HCT116 (cell line): ENCODE measurements at regions not wholly inside any gene's neighbourhood (a gene's known extent, or its start where the extent isn't known, plus 50 kb on each side); places are given as distances from the start of the nearest gene placed in this dataset.

Source experiments
- ATAC-seq: fragments of 200-7000 bp; cut with Tn5 transposase; 2 replicates; pipeline ENCODE4 v1.9.1; 2020; ENCODE audit warnings: mild to moderate bottlenecking, moderate library complexity
- BruUV-seq: library from RNA; stranded (reverse); fragments of 400-500 nt; replicated peaks from 2 replicates; lab custom pipeline; 2021; lab: Mats Ljungman, UMichigan
- CTCF ChIA-PET: fragments of 300-600 bp; sonication (Branson Sonifier 250); formaldehyde crosslinking; loops from one replicate; lab custom pipeline; 2021; ENCODE audit warnings: antibody characterized with exemption; lab: Charles Lee
- POLR2A ChIA-PET: fragments of 300-600, 350-600 bp; sonication (Branson Sonifier 250); formaldehyde crosslinking; loops from one replicate; lab custom pipeline; 2021; ENCODE audit warnings: antibody characterized with exemption; lab: Charles Lee
- RAD21 ChIA-PET, 2 experiments: fragments of 300-600 bp; sonication (Branson Sonifier 250); formaldehyde crosslinking; loops; one replicate each; lab custom pipeline; 2023; ENCODE audit warnings: low total read pairs in 2 of 2; ENCODE audit not compliant: uncharacterized antibody in 2 of 2, unreplicated experiment in 2 of 2, low non-redundant PET in 1 of 2; lab: Charles Lee
- DNase-seq: peaks from one replicate; pipeline ENCODE4 v3.0.0-alpha.2; 2010; ENCODE audit warnings: low read depth, low spot score
- H2AFZ ChIP-seq: fragments of 200-600 bp; shearing (Covaris generic), sonication (generic); 2 replicates; pipeline ENCODE4 v1.6.1; 2017; ENCODE audit warnings: low read depth, mixed run types, mixed read lengths, antibody characterized with exemption, low read length; ENCODE audit not compliant: poor library complexity, severe bottlenecking
- H3K27ac ChIP-seq: 2 replicates; pipeline ENCODE4 v1.5.1; 2012; ENCODE audit warnings: low read depth, low read length
- H3K27me3 ChIP-seq: fragments of 200-600 bp; sonication (generic); 2 replicates; pipeline ENCODE4 v1.6.1; 2016; ENCODE audit warnings: mixed run types, low read length, mixed read lengths; ENCODE audit not compliant: insufficient read depth
- H3K36me3 ChIP-seq, 2 experiments: fragments of 200-500 bp in 1 of 2; fragments of 200-600 bp in 1 of 2; sonication (Bioruptor generic) in 1 of 2; sonication (generic) in 1 of 2; 2 replicates each; pipeline versions ENCODE4 v1.5.1 to v1.6.1; 2014 to 2016; ENCODE audit warnings: low read length in 2 of 2, inconsistent platforms in 1 of 2, mixed read lengths in 1 of 2, mixed run types in 1 of 2; ENCODE audit not compliant: insufficient read depth in 2 of 2, control insufficient read depth in 1 of 2
- H3K4me1 ChIP-seq, 2 experiments: fragments of 200-600 bp in 1 of 2; sonication (generic) in 1 of 2; 2 replicates each; pipeline versions ENCODE4 v1.5.1 to v1.6.1; 2012 to 2017; ENCODE audit warnings: low read length in 2 of 2, inconsistent platforms in 1 of 2, mild to moderate bottlenecking in 1 of 2, mixed read lengths in 1 of 2, mixed run types in 1 of 2, moderate library complexity in 1 of 2; ENCODE audit not compliant: insufficient read depth in 2 of 2, control insufficient read depth in 1 of 2
- H3K4me2 ChIP-seq: fragments of 200-600 bp; sonication (generic); 2 replicates; pipeline ENCODE4 v1.6.1; 2017; ENCODE audit warnings: mixed run types, low read length, mixed read lengths
- H3K4me3 ChIP-seq, 2 experiments: fragments of 200-600 bp in 1 of 2; sonication (generic) in 1 of 2; replicated peaks in 1 of 2; 2 replicates each; pipeline ENCODE4 v1.5.1; 2011 to 2016; ENCODE audit warnings: low read length in 2 of 2, control low read depth in 1 of 2, low read depth in 1 of 2, mild to moderate bottlenecking in 1 of 2, mixed read lengths in 1 of 2, mixed run types in 1 of 2
- H3K79me2 ChIP-seq: fragments of 200-600 bp; sonication (generic); 2 replicates; pipeline ENCODE4 v1.6.1; 2017; ENCODE audit warnings: mild to moderate bottlenecking, mixed run types, low read length, moderate library complexity, mixed read lengths; ENCODE audit not compliant: insufficient read depth
- H3K9ac ChIP-seq: fragments of 200-600 bp; sonication (generic); 2 replicates; pipeline ENCODE4 v1.6.1; 2016; ENCODE audit warnings: low read length, mixed read lengths
- H3K9me2 ChIP-seq: fragments of 200-600 bp; sonication (generic), shearing (Covaris generic); 2 replicates; pipeline ENCODE4 v1.6.1; 2017; ENCODE audit warnings: mixed run types, mild to moderate bottlenecking, moderate library complexity; ENCODE audit not compliant: insufficient read depth
- H3K9me3 ChIP-seq, 2 experiments: fragments of 200-500 bp in 1 of 2; fragments of 200-600 bp in 1 of 2; sonication (Bioruptor generic) in 1 of 2; sonication (generic) in 1 of 2; 2 replicates each; pipeline ENCODE4 v1.6.1; 2014 to 2017; ENCODE audit warnings: low read length in 2 of 2, mixed read lengths in 2 of 2, inconsistent platforms in 1 of 2, low read depth in 1 of 2, mild to moderate bottlenecking in 1 of 2, mixed run types in 1 of 2, moderate library complexity in 1 of 2; ENCODE audit not compliant: control insufficient read depth in 1 of 2, insufficient read depth in 1 of 2
- H4K20me1 ChIP-seq: fragments of 200-600 bp; sonication (generic), shearing (Covaris generic); 2 replicates; pipeline ENCODE4 v1.6.1; 2017; ENCODE audit warnings: mixed run types, mild to moderate bottlenecking, moderate library complexity; ENCODE audit not compliant: insufficient read depth
- CBX3 ChIP-seq: IDR thresholded peaks from 2 replicates; pipeline ENCODE4 v1.6.1; 2012; ENCODE audit warnings: low read depth
- ELF1 ChIP-seq: IDR thresholded peaks from 2 replicates; pipeline ENCODE4 v1.6.1; 2012; ENCODE audit warnings: low read depth, borderline replicate concordance
- EZH2phosphoT487 ChIP-seq: fragments of 200-600 bp; IDR thresholded peaks from 2 replicates; pipeline ENCODE4 v1.6.1; 2018; ENCODE audit warnings: antibody characterized with exemption, borderline replicate concordance
- FOSL1 ChIP-seq: IDR thresholded peaks from 2 replicates; pipeline ENCODE4 v1.6.1; 2012; ENCODE audit warnings: low read depth
- POLR2A ChIP-seq: IDR thresholded peaks from 2 replicates; pipeline ENCODE4 v1.7.0; 2011; ENCODE audit warnings: borderline replicate concordance; ENCODE audit not compliant: insufficient read depth, insufficient read length; ENCODE audit errors: extremely low read depth
- POLR2AphosphoS5 ChIP-seq: IDR thresholded peaks from 2 replicates; pipeline ENCODE4 v1.6.1; 2011; ENCODE audit warnings: mild to moderate bottlenecking, low read depth, low read length, moderate library complexity
- RAD21 ChIP-seq: IDR thresholded peaks from 2 replicates; pipeline ENCODE4 v1.6.1; 2012; ENCODE audit warnings: low read depth, mild to moderate bottlenecking
- SP1 ChIP-seq: IDR thresholded peaks from 2 replicates; pipeline ENCODE4 v1.6.1; 2012; ENCODE audit warnings: low read depth
- SRF ChIP-seq: IDR thresholded peaks from 2 replicates; pipeline ENCODE4 v1.6.1; 2012; ENCODE audit warnings: low read depth
- TCF7L2 ChIP-seq: IDR thresholded peaks from 2 replicates; pipeline ENCODE4 v1.7.0; 2011; ENCODE audit warnings: borderline replicate concordance, inconsistent platforms; ENCODE audit not compliant: insufficient read depth, insufficient read length; ENCODE audit errors: extremely low read depth
- YY1 ChIP-seq: IDR thresholded peaks from 2 replicates; pipeline ENCODE4 v1.6.1; 2011; ENCODE audit warnings: low read length, low read depth, moderate library complexity, mild to moderate bottlenecking; ENCODE audit not compliant: insufficient replicate concordance; ENCODE audit errors: extremely low read depth
- ZFX ChIP-seq: fragments of 450-650 bp; IDR thresholded peaks from 2 replicates; pipeline ENCODE4 v1.6.1; 2017
- ZNF274 ChIP-seq: fragments of 200-500 bp; sonication (Bioruptor generic); IDR thresholded peaks from 2 replicates; pipeline ENCODE4 v1.6.1; 2014; ENCODE audit warnings: mild to moderate bottlenecking, low read depth, low read length, inconsistent platforms
- intact Hi-C: fragments of 100-400 bp; cut with micrococcal nuclease; formaldehyde crosslinking; loops from 2 replicates; pipeline ENCODE4 v1.10.0; 2022
- TF ChIP-seq, protein P1 (sequence below), 3 experiments: fragments of 200-600 bp in 1 of 3; sonication (generic) in 1 of 3; IDR thresholded peaks in 2 of 3; conservative IDR thresholded peaks in 1 of 3; 2 replicates each; pipeline ENCODE4 v1.5.1; 2012 to 2017; ENCODE audit warnings: low read depth in 2 of 3, low read length in 2 of 3, antibody characterized with exemption in 1 of 3, borderline replicate concordance in 1 of 3, control low read depth in 1 of 3, mild to moderate bottlenecking in 1 of 3, mixed read lengths in 1 of 3, mixed run types in 1 of 3, moderate library complexity in 1 of 3; ENCODE audit not compliant: insufficient read depth in 1 of 3
- TF ChIP-seq, protein P2 (sequence below): IDR thresholded peaks from 2 replicates; pipeline ENCODE4 v1.6.1; 2012
- TF ChIP-seq, protein P3 (sequence below): IDR thresholded peaks from 2 replicates; pipeline ENCODE4 v1.6.1; 2012; ENCODE audit warnings: low read depth
- TF ChIP-seq, protein P4 (sequence below): IDR thresholded peaks from 2 replicates; pipeline ENCODE4 v1.6.1; 2012
- TF ChIP-seq, protein P5 (sequence below): IDR thresholded peaks from 2 replicates; pipeline ENCODE4 v1.6.1; 2011; ENCODE audit warnings: mild to moderate bottlenecking, low read length, moderate library complexity; ENCODE audit not compliant: insufficient replicate concordance; ENCODE audit errors: extremely low read depth

DNA sequence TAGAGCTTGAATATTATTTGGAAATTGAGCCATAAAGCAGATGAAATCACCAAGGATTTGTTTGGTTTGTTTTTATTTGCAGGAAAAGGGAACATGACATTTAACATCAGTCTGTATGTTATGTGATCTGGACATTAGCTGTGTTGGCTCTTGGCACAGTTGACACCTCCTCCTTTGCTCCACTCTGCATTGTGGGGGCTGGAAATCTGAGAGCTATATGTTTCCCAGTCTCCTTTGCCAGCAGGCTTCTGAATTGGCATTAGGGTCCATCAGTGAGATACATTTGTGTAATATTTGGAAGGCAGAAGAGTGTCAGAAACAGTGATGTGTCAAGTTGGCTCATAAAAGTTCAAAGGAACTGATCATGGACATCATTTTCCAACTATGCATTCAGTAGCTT is 322.1 kb upstream of the ATP2B1 start (continued):
- TF ChIP-seq, protein P1, sequence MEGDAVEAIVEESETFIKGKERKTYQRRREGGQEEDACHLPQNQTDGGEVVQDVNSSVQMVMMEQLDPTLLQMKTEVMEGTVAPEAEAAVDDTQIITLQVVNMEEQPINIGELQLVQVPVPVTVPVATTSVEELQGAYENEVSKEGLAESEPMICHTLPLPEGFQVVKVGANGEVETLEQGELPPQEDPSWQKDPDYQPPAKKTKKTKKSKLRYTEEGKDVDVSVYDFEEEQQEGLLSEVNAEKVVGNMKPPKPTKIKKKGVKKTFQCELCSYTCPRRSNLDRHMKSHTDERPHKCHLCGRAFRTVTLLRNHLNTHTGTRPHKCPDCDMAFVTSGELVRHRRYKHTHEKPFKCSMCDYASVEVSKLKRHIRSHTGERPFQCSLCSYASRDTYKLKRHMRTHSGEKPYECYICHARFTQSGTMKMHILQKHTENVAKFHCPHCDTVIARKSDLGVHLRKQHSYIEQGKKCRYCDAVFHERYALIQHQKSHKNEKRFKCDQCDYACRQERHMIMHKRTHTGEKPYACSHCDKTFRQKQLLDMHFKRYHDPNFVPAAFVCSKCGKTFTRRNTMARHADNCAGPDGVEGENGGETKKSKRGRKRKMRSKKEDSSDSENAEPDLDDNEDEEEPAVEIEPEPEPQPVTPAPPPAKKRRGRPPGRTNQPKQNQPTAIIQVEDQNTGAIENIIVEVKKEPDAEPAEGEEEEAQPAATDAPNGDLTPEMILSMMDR (IDR thresholded peaks at IDR 0.05 in 2 of 3, conservative IDR thresholded peaks at IDR 0.05 in 1 of 3; ENCODE audit: borderline replicate concordance in 1 of 3, insufficient read depth in 1 of 3, low read depth in 2 of 3, low read length in 2 of 3) = no peak

DNA sequence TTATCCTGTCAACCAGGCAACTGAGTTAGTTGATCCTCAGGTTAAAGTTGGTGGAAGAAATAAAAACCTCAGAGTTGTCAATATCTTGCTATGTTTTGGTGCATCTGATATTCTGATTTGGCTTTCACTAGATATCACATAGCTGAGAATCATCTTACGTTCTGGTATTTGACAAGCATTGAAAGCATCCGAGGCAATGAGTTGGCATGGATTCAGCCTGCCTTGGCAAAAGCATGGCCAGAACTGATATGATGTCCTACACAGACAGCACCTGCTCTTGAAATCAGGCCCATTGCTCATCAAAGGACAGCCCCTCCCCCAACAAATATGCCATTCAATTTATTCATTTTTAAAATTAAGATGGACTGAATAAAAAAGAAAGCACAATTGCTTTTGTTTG is 320.7 kb upstream of the ATP2B1 start:
- no peak overlapping the region for H3K27ac ChIP-seq
- DNase-seq (no peak), ATAC-seq (no peak)
- H3K36me3 ChIP-seq = no peaks in the 10 kb centered on the region
- H3K9ac ChIP-seq = no peak overlapping the region
- ChIA-PET RAD21 (no interaction called here), POLR2A (no interaction called here), CTCF (no interaction called here)
- BruUV-seq = no TSS peak
- no peak overlapping the region for H3K4me2 ChIP-seq
- no peaks in the 10 kb centered on the region for H3K79me2 ChIP-seq
- H3K4me3 ChIP-seq = no peak overlapping the region
- no peaks in the 10 kb centered on the region for H3K9me3 ChIP-seq
- H3K9me2 ChIP-seq = no peaks in the 10 kb centered on the region
- intact Hi-C loops = no loop called here
- no peaks in the 10 kb centered on the region for H3K4me1 ChIP-seq
- H2AFZ ChIP-seq = no peak overlapping the region
- H4K20me1 ChIP-seq = no peaks in the 10 kb centered on the region
- H3K27me3 ChIP-seq = no peaks in the 10 kb centered on the region
- TF ChIP-seq SRF (no peak), YY1 (no peak), POLR2A (no peak), ZNF274 (no peak), TCF7L2 (no peak), ELF1 (no peak), POLR2AphosphoS5 (no peak), RAD21 (no peak), ZFX (no peak), FOSL1 (no peak), CBX3 (no peak), EZH2phosphoT487 (no peak), SP1 (no peak)
- TF ChIP-seq, protein P2, sequence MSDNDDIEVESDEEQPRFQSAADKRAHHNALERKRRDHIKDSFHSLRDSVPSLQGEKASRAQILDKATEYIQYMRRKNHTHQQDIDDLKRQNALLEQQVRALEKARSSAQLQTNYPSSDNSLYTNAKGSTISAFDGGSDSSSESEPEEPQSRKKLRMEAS = no peak
- TF ChIP-seq, protein P3, sequence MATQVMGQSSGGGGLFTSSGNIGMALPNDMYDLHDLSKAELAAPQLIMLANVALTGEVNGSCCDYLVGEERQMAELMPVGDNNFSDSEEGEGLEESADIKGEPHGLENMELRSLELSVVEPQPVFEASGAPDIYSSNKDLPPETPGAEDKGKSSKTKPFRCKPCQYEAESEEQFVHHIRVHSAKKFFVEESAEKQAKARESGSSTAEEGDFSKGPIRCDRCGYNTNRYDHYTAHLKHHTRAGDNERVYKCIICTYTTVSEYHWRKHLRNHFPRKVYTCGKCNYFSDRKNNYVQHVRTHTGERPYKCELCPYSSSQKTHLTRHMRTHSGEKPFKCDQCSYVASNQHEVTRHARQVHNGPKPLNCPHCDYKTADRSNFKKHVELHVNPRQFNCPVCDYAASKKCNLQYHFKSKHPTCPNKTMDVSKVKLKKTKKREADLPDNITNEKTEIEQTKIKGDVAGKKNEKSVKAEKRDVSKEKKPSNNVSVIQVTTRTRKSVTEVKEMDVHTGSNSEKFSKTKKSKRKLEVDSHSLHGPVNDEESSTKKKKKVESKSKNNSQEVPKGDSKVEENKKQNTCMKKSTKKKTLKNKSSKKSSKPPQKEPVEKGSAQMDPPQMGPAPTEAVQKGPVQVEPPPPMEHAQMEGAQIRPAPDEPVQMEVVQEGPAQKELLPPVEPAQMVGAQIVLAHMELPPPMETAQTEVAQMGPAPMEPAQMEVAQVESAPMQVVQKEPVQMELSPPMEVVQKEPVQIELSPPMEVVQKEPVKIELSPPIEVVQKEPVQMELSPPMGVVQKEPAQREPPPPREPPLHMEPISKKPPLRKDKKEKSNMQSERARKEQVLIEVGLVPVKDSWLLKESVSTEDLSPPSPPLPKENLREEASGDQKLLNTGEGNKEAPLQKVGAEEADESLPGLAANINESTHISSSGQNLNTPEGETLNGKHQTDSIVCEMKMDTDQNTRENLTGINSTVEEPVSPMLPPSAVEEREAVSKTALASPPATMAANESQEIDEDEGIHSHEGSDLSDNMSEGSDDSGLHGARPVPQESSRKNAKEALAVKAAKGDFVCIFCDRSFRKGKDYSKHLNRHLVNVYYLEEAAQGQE = no peak
- TF ChIP-seq, protein P4, sequence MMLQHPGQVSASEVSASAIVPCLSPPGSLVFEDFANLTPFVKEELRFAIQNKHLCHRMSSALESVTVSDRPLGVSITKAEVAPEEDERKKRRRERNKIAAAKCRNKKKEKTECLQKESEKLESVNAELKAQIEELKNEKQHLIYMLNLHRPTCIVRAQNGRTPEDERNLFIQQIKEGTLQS = no peak
- TF ChIP-seq, protein P5, sequence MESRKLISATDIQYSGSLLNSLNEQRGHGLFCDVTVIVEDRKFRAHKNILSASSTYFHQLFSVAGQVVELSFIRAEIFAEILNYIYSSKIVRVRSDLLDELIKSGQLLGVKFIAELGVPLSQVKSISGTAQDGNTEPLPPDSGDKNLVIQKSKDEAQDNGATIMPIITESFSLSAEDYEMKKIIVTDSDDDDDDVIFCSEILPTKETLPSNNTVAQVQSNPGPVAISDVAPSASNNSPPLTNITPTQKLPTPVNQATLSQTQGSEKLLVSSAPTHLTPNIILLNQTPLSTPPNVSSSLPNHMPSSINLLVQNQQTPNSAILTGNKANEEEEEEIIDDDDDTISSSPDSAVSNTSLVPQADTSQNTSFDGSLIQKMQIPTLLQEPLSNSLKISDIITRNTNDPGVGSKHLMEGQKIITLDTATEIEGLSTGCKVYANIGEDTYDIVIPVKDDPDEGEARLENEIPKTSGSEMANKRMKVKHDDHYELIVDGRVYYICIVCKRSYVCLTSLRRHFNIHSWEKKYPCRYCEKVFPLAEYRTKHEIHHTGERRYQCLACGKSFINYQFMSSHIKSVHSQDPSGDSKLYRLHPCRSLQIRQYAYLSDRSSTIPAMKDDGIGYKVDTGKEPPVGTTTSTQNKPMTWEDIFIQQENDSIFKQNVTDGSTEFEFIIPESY = no peak
